H9 (cell line): ENCODE measurements at regions not wholly inside any gene's neighbourhood (a gene's known extent, or its start where the extent isn't known, plus 50 kb on each side); places are given as distances from the start of the nearest gene placed in this dataset.

Experiments used
- DNase-seq: peaks from one replicate; pipeline ENCODE4 v3.0.0-alpha.2; 2017
- H2AFZ ChIP-seq: one replicate; pipeline ENCODE4 v1.6.1; 2013; ENCODE audit warnings: mild to moderate bottlenecking, low read length, control low read depth, moderate library complexity
- H2AK5ac ChIP-seq: 2 replicates; pipeline ENCODE4 v1.6.1; 2013; ENCODE audit warnings: low read length, control low read depth, mixed read lengths; ENCODE audit not compliant: insufficient read length
- H2BK120ac ChIP-seq: one replicate; pipeline ENCODE4 v1.6.1; 2013; ENCODE audit warnings: low read depth, mild to moderate bottlenecking, low read length, control low read depth, inconsistent platforms; ENCODE audit not compliant: poor library complexity, severe bottlenecking
- H2BK12ac ChIP-seq: 2 replicates; pipeline ENCODE4 v1.6.1; 2013; ENCODE audit warnings: low read length, control low read depth, mixed read lengths, low read depth; ENCODE audit not compliant: insufficient read length
- H2BK15ac ChIP-seq: 2 replicates; pipeline ENCODE4 v1.6.1; 2013; ENCODE audit warnings: low read depth, low read length, control low read depth
- H2BK20ac ChIP-seq: one replicate; pipeline ENCODE4 v1.6.1; 2013; ENCODE audit warnings: low read depth, mild to moderate bottlenecking, low read length, control low read depth, inconsistent platforms; ENCODE audit not compliant: poor library complexity, severe bottlenecking
- H2BK5ac ChIP-seq: 2 replicates; pipeline ENCODE4 v1.6.1; 2013; ENCODE audit warnings: low read length, control low read depth, mixed read lengths; ENCODE audit not compliant: insufficient read length
- H3K14ac ChIP-seq: 2 replicates; pipeline ENCODE4 v1.6.1; 2013; ENCODE audit warnings: low read length, control low read depth; ENCODE audit not compliant: insufficient read depth
- H3K18ac ChIP-seq: 2 replicates; pipeline ENCODE4 v1.6.1; 2013; ENCODE audit warnings: low read depth, mild to moderate bottlenecking, mixed read lengths, low read length, control low read depth; ENCODE audit not compliant: insufficient read length
- H3K23ac ChIP-seq: 2 replicates; pipeline ENCODE4 v1.6.1; 2013; ENCODE audit warnings: low read length, control low read depth, mixed read lengths, low read depth; ENCODE audit not compliant: insufficient read length
- H3K23me2 ChIP-seq: 2 replicates; pipeline ENCODE4 v1.6.1; 2013; ENCODE audit warnings: low read depth, mild to moderate bottlenecking, mixed read lengths, low read length, control low read depth; ENCODE audit not compliant: insufficient read length, poor library complexity, severe bottlenecking
- H3K27ac ChIP-seq: 2 replicates; pipeline ENCODE4 v1.5.1; 2013; ENCODE audit warnings: low read length, control low read depth, mixed read lengths, low read depth; ENCODE audit not compliant: insufficient read length
- H3K27me3 ChIP-seq: 2 replicates; pipeline ENCODE4 v1.6.1; 2013; ENCODE audit warnings: low read length, control low read depth, inconsistent platforms; ENCODE audit not compliant: insufficient read depth
- H3K4ac ChIP-seq: 2 replicates; pipeline ENCODE4 v1.6.1; 2013; ENCODE audit warnings: low read depth, mild to moderate bottlenecking, control low read depth, inconsistent platforms, low read length, moderate library complexity
- H3K4me1 ChIP-seq: 2 replicates; pipeline ENCODE4 v1.6.1; 2013; ENCODE audit warnings: low read length, control low read depth, inconsistent platforms; ENCODE audit not compliant: insufficient read depth
- H3K4me2 ChIP-seq: 2 replicates; pipeline ENCODE4 v1.6.1; 2013; ENCODE audit warnings: low read length, control low read depth, mixed read lengths; ENCODE audit not compliant: insufficient read length, insufficient read depth
- H3K56ac ChIP-seq: 2 replicates; pipeline ENCODE4 v1.6.1; 2013; ENCODE audit warnings: low read depth, mild to moderate bottlenecking, mixed read lengths, low read length, control low read depth; ENCODE audit not compliant: insufficient read length
- H3K79me1 ChIP-seq: 2 replicates; pipeline ENCODE4 v1.6.1; 2013; ENCODE audit warnings: low read depth, mild to moderate bottlenecking, moderate library complexity, low read length, control low read depth, inconsistent platforms; ENCODE audit not compliant: insufficient read depth, poor library complexity, severe bottlenecking
- H3K79me2 ChIP-seq: 2 replicates; pipeline ENCODE4 v1.6.1; 2013; ENCODE audit warnings: low read length, control low read depth, inconsistent platforms; ENCODE audit not compliant: insufficient read depth
- H3K9ac ChIP-seq: 2 replicates; pipeline ENCODE4 v1.6.1; 2013; ENCODE audit warnings: low read length, control low read depth, mixed read lengths; ENCODE audit not compliant: insufficient read length; ENCODE audit errors: extremely low read depth
- H3K9me3 ChIP-seq: one replicate; pipeline ENCODE4 v1.6.1; 2013; ENCODE audit warnings: low read depth, low read length, inconsistent platforms; ENCODE audit not compliant: control insufficient read depth
- H3T11ph ChIP-seq: one replicate; pipeline ENCODE4 v1.6.1; 2013; ENCODE audit warnings: mild to moderate bottlenecking, low read length, control low read depth, inconsistent platforms
- H4K20me1 ChIP-seq: one replicate; pipeline ENCODE4 v1.6.1; 2013; ENCODE audit not compliant: control insufficient read depth, insufficient read length, insufficient read depth
- H4K5ac ChIP-seq: 2 replicates; pipeline ENCODE4 v1.6.1; 2013; ENCODE audit warnings: low read depth, mild to moderate bottlenecking, mixed read lengths, low read length, control low read depth; ENCODE audit not compliant: insufficient read length
- H4K8ac ChIP-seq: replicated peaks from 2 replicates; pipeline ENCODE4 v1.6.1; 2013; ENCODE audit warnings: low read length, control low read depth, mixed read lengths, low read depth; ENCODE audit not compliant: insufficient read length
- H4K91ac ChIP-seq: 2 replicates; pipeline ENCODE4 v1.6.1; 2013; ENCODE audit warnings: low read depth, mild to moderate bottlenecking, moderate library complexity, mixed read lengths, low read length, control low read depth; ENCODE audit not compliant: insufficient read length
- H3K27ac Mint-ChIP-seq, 3 experiments: 2 replicates in 2 of 3; 3 replicates in 1 of 3; pipeline ENCODE4 v1.8.0; 2020 to 2021; ENCODE audit warnings: mixed read lengths in 3 of 3, mild to moderate bottlenecking in 1 of 3, moderate library complexity in 1 of 3
- H3K27me3 Mint-ChIP-seq: 2 replicates; pipeline ENCODE4 v1.8.0; 2021; ENCODE audit warnings: low read depth, mild to moderate bottlenecking, moderate library complexity, mixed read lengths
- H3K36me3 Mint-ChIP-seq, 3 experiments: 2 replicates in 2 of 3; 3 replicates in 1 of 3; pipeline ENCODE4 v1.8.0; 2020 to 2021; ENCODE audit warnings: low read depth in 3 of 3, mixed read lengths in 3 of 3; ENCODE audit not compliant: insufficient read depth in 1 of 3
- H3K4me1 Mint-ChIP-seq, 2 experiments: 2 replicates each; pipeline ENCODE4 v1.8.0; 2020; ENCODE audit warnings: mixed read lengths in 2 of 2
- H3K4me3 Mint-ChIP-seq, 2 experiments: 2 replicates in 1 of 2; 3 replicates in 1 of 2; pipeline ENCODE4 v1.8.0; 2020 to 2021; ENCODE audit warnings: mild to moderate bottlenecking in 2 of 2, mixed read lengths in 2 of 2, moderate library complexity in 1 of 2
- H3K9me3 Mint-ChIP-seq, 2 experiments: 2 replicates in 1 of 2; 3 replicates in 1 of 2; pipeline ENCODE4 v1.8.0; 2020; ENCODE audit warnings: mild to moderate bottlenecking in 2 of 2, mixed read lengths in 2 of 2, moderate library complexity in 1 of 2
- WGBS: extraction: QIAGEN DNeasy Blood & Tissue Kit; methylation state at CpG from one replicate; pipeline ENCODE4 v1.1.7; 2013; ENCODE audit warnings: missing lambda C conversion rate, low lambda C conversion rate, mixed read lengths; ENCODE audit not compliant: insufficient read length; ENCODE audit errors: extremely low coverage; 5-methylcytosine and 5-hydroxymethylcytosine counted together
- TF ChIP-seq, protein P1 (sequence below): fragments of 200-600 bp; sonication (generic); conservative IDR thresholded peaks from 3 replicates; pipeline ENCODE4 v1.8.0; 2021; ENCODE audit warnings: antibody characterized with exemption, mild to moderate bottlenecking

GRCh38 chr20:60641879-60642447 lies 610.1 kb upstream of the CDH4 start:
- TF ChIP-seq, protein P1, sequence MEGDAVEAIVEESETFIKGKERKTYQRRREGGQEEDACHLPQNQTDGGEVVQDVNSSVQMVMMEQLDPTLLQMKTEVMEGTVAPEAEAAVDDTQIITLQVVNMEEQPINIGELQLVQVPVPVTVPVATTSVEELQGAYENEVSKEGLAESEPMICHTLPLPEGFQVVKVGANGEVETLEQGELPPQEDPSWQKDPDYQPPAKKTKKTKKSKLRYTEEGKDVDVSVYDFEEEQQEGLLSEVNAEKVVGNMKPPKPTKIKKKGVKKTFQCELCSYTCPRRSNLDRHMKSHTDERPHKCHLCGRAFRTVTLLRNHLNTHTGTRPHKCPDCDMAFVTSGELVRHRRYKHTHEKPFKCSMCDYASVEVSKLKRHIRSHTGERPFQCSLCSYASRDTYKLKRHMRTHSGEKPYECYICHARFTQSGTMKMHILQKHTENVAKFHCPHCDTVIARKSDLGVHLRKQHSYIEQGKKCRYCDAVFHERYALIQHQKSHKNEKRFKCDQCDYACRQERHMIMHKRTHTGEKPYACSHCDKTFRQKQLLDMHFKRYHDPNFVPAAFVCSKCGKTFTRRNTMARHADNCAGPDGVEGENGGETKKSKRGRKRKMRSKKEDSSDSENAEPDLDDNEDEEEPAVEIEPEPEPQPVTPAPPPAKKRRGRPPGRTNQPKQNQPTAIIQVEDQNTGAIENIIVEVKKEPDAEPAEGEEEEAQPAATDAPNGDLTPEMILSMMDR, result no peak
- Histone ChIP-seq H4K5ac (no peak overlapping the region), H2BK20ac (no peak overlapping the region), H3K27me3 (no peaks in the 10 kb centered on the region; the same call in 1 of the 2 replicates), H3K23me2 (no peaks in the 10 kb centered on the region), H3K79me2 (no peaks in the 10 kb centered on the region), H4K8ac (no peak overlapping the region), H2BK5ac (no peak overlapping the region), H3K18ac (no peak overlapping the region), H4K91ac (no peak overlapping the region), H3K4me1 (no peaks in the 10 kb centered on the region), H3K9ac (no peak overlapping the region), H3K79me1 (no peaks in the 10 kb centered on the region), H3K4ac (no peak overlapping the region), H3K56ac (no peak overlapping the region), H3K4me2 (no peak overlapping the region), H2AFZ (no peak overlapping the region), H4K20me1 (no peaks in the 10 kb centered on the region), H3T11ph (no peak overlapping the region), H2BK12ac (no peak overlapping the region), H3K23ac (no peak overlapping the region), H2BK120ac (no peak overlapping the region), H3K14ac (no peak overlapping the region), H3K27ac (no peak overlapping the region), H2BK15ac (no peak overlapping the region), H3K9me3 (no peaks in the 10 kb centered on the region), H2AK5ac (no peak overlapping the region)
- Mint-ChIP-seq H3K36me3 (peaks cover 0 to 5% (median 3%) of the 10 kb centered on the region in 3 experiments; a peak in 4 of 7 replicates), H3K27me3 (peaks cover 11% of the 10 kb centered on the region), H3K4me3 (no peak overlapping the region), H3K4me1 (peaks cover 0 to 5% of the 10 kb centered on the region in 2 experiments; a peak in 1 of 4 replicates), H3K27ac (no peak overlapping the region), H3K9me3 (peaks cover 7 to 10% of the 10 kb centered on the region in 2 experiments)
- no peak for DNase-seq
- WGBS, result no CpG with 5 or more reads among the region's 8 CpGs
